ENCODE measurements at regions not wholly inside any gene's neighbourhood (a gene's known extent, or its start where the extent isn't known, plus 50 kb on each side); places are given as distances from the start of the nearest gene placed in this dataset.
"Not testable (repeated sequence)": the region's sequence is repeated elsewhere in the genome, so short reads cannot be mapped to it uniquely, and the experiment has no call there.

GRCh38 chr5:54404568-54404967 lies 50.9 kb upstream of the HSPB3 start:
- DNase-seq (ENCODE audit: low read depth): no peak
- no peak for TF ChIP-seq CTCF (conservative IDR thresholded peaks at IDR 0.05; ENCODE audit: low read depth, low read length)
- H3K4me3 ChIP-seq (ENCODE audit: low read depth, low read length): no peak overlapping the region

- no peak overlapping the region for H3K4me3 ChIP-seq (ENCODE audit: low read depth, low read length)
- no peak for TF ChIP-seq CTCF (conservative IDR thresholded peaks at IDR 0.05; ENCODE audit: low read depth, low read length)
- DNase-seq (ENCODE audit: low read depth): no peak
Observed at GRCh38 chr5:54403885-54404416, 51.5 kb upstream of the HSPB3 start.

GRCh38 chr5:54403121-54403520 lies 52.4 kb upstream of the HSPB3 start:
- no peak for TF ChIP-seq CTCF (conservative IDR thresholded peaks at IDR 0.05; ENCODE audit: low read depth, low read length)
- H3K4me3 ChIP-seq (ENCODE audit: low read depth, low read length): no peak overlapping the region
- no peak for DNase-seq (ENCODE audit: low read depth)

GRCh38 chr5:54401515-54401914 lies 54.0 kb upstream of the HSPB3 start:
- no peak overlapping the region for H3K4me3 ChIP-seq (ENCODE audit: low read depth, low read length)
- DNase-seq (ENCODE audit: low read depth): no peak
- TF ChIP-seq CTCF (conservative IDR thresholded peaks at IDR 0.05; ENCODE audit: low read depth, low read length): no peak

GRCh38 chr5:54398191-54398590 lies 57.3 kb upstream of the HSPB3 start:
- no peak overlapping the region for H3K4me3 ChIP-seq (ENCODE audit: low read depth, low read length)
- DNase-seq (ENCODE audit: low read depth): no peak
- no peak for TF ChIP-seq CTCF (conservative IDR thresholded peaks at IDR 0.05; ENCODE audit: low read depth, low read length)

- no peak for DNase-seq (ENCODE audit: low read depth)
- H3K4me3 ChIP-seq (ENCODE audit: low read depth, low read length): no peak overlapping the region
- no peak for TF ChIP-seq CTCF (conservative IDR thresholded peaks at IDR 0.05; ENCODE audit: low read depth, low read length)
Observed at GRCh38 chr5:54397420-54397819, 58.1 kb upstream of the HSPB3 start.

- not testable (repeated sequence) for H3K4me3 ChIP-seq (ENCODE audit: low read depth, low read length); DNase-seq (ENCODE audit: low read depth)
Observed at GRCh38 chr5:54393007-54393406, 62.5 kb upstream of the HSPB3 start.
